Activated CD4-positive, alpha-beta T cell treated with anti-CD3 and anti-CD28 coated beads for 48 hours (primary cell): ENCODE measurements at regions not wholly inside any gene's neighbourhood (a gene's known extent, or its start where the extent isn't known, plus 50 kb on each side); places are given as distances from the start of the nearest gene placed in this dataset.
"Not testable (repeated sequence)": the region's sequence is repeated elsewhere in the genome, so short reads cannot be mapped to it uniquely, and the experiment has no call there.

ENCODE experiments used
- DNase-seq: peaks from one replicate; pipeline ENCODE4 v3.0.0-alpha.2; 2020

GRCh38 chr10:37067576-37067975 lies 57.8 kb upstream of the ANKRD30A start:
- DNase-seq: no peak

GRCh38 chr10:37062296-37062695 lies 63.1 kb upstream of the ANKRD30A start:
- not testable (repeated sequence) for DNase-seq

- no peak for DNase-seq
Observed at GRCh38 chr10:37057261-37057660, 68.1 kb upstream of the ANKRD30A start.

GRCh38 chr10:37053476-37053875 lies 71.9 kb upstream of the ANKRD30A start:
- no peak for DNase-seq

GRCh38 chr10:37049982-37050381 lies 75.4 kb upstream of the ANKRD30A start:
- DNase-seq: not testable (repeated sequence)

- DNase-seq: not testable (repeated sequence)
Observed at GRCh38 chr10:37044319-37044718, 81.1 kb upstream of the ANKRD30A start.

GRCh38 chr10:37035853-37036252 lies 89.5 kb upstream of the ANKRD30A start:
- DNase-seq: no peak

GRCh38 chr10:37015498-37015897 lies 109.9 kb upstream of the ANKRD30A start:
- no peak for DNase-seq

GRCh38 chr10:37010741-37011140 lies 114.7 kb upstream of the ANKRD30A start:
- no peak for DNase-seq

- DNase-seq: not testable (repeated sequence)
Observed at GRCh38 chr10:37008276-37008675, 117.1 kb upstream of the ANKRD30A start.

GRCh38 chr10:37003126-37003525 lies 122.3 kb upstream of the ANKRD30A start:
- no peak for DNase-seq

GRCh38 chr10:36995806-36996205 lies 129.6 kb upstream of the ANKRD30A start:
- not testable (repeated sequence) for DNase-seq

GRCh38 chr10:36994886-36995285 lies 130.5 kb upstream of the ANKRD30A start:
- DNase-seq: no peak

GRCh38 chr10:36989233-36989632 lies 136.2 kb upstream of the ANKRD30A start:
- no peak for DNase-seq

GRCh38 chr10:36946598-36946997 lies 178.8 kb upstream of the ANKRD30A start:
- no peak for DNase-seq

- no peak for DNase-seq
Observed at GRCh38 chr10:36943544-36943943, 181.9 kb upstream of the ANKRD30A start.

- DNase-seq: no peak
Observed at GRCh38 chr10:36942616-36943015, 182.8 kb upstream of the ANKRD30A start.

GRCh38 chr10:36903040-36903439 lies 222.4 kb upstream of the ANKRD30A start:
- no peak for DNase-seq

- no peak for DNase-seq
Observed at GRCh38 chr10:36899652-36900051, 225.7 kb upstream of the ANKRD30A start.

GRCh38 chr10:36888925-36889573 lies 236.3 kb upstream of the ANKRD30A start:
- peak; percentile 70 for DNase-seq

- no peak for DNase-seq
Observed at GRCh38 chr10:36886303-36886891, 239.0 kb upstream of the ANKRD30A start.

- no peak for DNase-seq
Observed at GRCh38 chr10:36885746-36886145, 239.7 kb upstream of the ANKRD30A start.

GRCh38 chr10:36882781-36883180 lies 242.6 kb upstream of the ANKRD30A start:
- DNase-seq: no peak

GRCh38 chr10:36880898-36881297 lies 244.5 kb upstream of the ANKRD30A start:
- no peak for DNase-seq
